A549 (cell line): ENCODE measurements at regions not wholly inside any gene's neighbourhood (a gene's known extent, or its start where the extent isn't known, plus 50 kb on each side); places are given as distances from the start of the nearest gene placed in this dataset.

Experiments
- CTCF ChIP-seq: fragments of >200 bp; sonication (Bioruptor Twin); formaldehyde crosslinking; IDR thresholded peaks from 3 replicates; pipeline ENCODE4 v1.5.1; 2016
- TP53 ChIP-seq: fragments of 250-450 bp; sonication (Bioruptor Pico); IDR thresholded peaks from 2 replicates; pipeline ENCODE4 v1.5.0; 2021; ENCODE audit warnings: mild to moderate bottlenecking, moderate library complexity
- TF ChIP-seq, protein P1 (sequence below): IDR thresholded peaks from 2 replicates; pipeline ENCODE4 v1.6.1; 2012

- TF ChIP-seq TP53 (CRISPR knock-in tag): no peak
- TF ChIP-seq, protein P1, sequence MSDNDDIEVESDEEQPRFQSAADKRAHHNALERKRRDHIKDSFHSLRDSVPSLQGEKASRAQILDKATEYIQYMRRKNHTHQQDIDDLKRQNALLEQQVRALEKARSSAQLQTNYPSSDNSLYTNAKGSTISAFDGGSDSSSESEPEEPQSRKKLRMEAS: no peak
- TF ChIP-seq CTCF: no peak
These were observed 125.8 kb upstream of the TMEM108 start for GRCh38 chr3:132912416-132912753.
